ENCODE measurements at regions not wholly inside any gene's neighbourhood (a gene's known extent, or its start where the extent isn't known, plus 50 kb on each side); places are given as distances from the start of the nearest gene placed in this dataset.

DNA sequence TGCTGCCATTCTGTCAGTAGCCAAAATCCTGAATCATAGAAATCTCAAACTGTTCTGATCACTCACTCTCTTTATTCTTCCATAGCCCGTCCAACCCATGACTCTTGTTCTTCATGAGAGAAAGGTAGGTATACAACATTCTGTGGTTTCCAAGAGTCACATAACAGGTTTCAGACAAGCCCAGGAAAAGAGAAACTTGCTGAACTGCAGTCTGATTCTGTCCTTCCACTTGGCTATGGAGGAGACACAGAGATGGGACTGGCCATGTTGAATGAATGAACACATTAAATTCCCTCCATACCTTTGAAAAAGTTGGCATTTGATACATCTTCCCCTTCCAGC is 880.2 kb upstream of the CELF4 start:
- H3K27ac ChIP-seq (ENCODE audit: low read depth): no peak overlapping the region
- TF ChIP-seq, protein P1, sequence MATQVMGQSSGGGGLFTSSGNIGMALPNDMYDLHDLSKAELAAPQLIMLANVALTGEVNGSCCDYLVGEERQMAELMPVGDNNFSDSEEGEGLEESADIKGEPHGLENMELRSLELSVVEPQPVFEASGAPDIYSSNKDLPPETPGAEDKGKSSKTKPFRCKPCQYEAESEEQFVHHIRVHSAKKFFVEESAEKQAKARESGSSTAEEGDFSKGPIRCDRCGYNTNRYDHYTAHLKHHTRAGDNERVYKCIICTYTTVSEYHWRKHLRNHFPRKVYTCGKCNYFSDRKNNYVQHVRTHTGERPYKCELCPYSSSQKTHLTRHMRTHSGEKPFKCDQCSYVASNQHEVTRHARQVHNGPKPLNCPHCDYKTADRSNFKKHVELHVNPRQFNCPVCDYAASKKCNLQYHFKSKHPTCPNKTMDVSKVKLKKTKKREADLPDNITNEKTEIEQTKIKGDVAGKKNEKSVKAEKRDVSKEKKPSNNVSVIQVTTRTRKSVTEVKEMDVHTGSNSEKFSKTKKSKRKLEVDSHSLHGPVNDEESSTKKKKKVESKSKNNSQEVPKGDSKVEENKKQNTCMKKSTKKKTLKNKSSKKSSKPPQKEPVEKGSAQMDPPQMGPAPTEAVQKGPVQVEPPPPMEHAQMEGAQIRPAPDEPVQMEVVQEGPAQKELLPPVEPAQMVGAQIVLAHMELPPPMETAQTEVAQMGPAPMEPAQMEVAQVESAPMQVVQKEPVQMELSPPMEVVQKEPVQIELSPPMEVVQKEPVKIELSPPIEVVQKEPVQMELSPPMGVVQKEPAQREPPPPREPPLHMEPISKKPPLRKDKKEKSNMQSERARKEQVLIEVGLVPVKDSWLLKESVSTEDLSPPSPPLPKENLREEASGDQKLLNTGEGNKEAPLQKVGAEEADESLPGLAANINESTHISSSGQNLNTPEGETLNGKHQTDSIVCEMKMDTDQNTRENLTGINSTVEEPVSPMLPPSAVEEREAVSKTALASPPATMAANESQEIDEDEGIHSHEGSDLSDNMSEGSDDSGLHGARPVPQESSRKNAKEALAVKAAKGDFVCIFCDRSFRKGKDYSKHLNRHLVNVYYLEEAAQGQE (IDR thresholded peaks at IDR 0.05; ENCODE audit: unreplicated experiment): no peak
- no peak for TF ChIP-seq ETS1 (IDR thresholded peaks at IDR 0.05)
- no peak for TF ChIP-seq ZNF462 (CRISPR knock-in tag; IDR thresholded peaks at IDR 0.05)
- TF ChIP-seq EZH2 (IDR thresholded peaks at IDR 0.05; ENCODE audit: low read depth, unreplicated experiment): no peak
- TF ChIP-seq CREB1 (CRISPR knock-in tag; IDR thresholded peaks at IDR 0.05; ENCODE audit: low read depth): no peak
- no peak for TF ChIP-seq STAT1 (IDR thresholded peaks at IDR 0.05; ENCODE audit: unreplicated experiment)
- TF ChIP-seq POLR2AphosphoS5 (IDR thresholded peaks at IDR 0.05; ENCODE audit: low read depth): no peak
- no peak for TF ChIP-seq NANOG (IDR thresholded peaks at IDR 0.05; ENCODE audit: borderline replicate concordance)
- no peak for TF ChIP-seq EZH2phosphoT487 (IDR thresholded peaks at IDR 0.05; ENCODE audit: unreplicated experiment)
- TF ChIP-seq ZNF331 (CRISPR knock-in tag; IDR thresholded peaks at IDR 0.05; ENCODE audit: low read depth): no peak
- TF ChIP-seq JUNB (IDR thresholded peaks at IDR 0.05; ENCODE audit: unreplicated experiment): no peak
- H3K27me3 Mint-ChIP-seq (ENCODE audit: insufficient read depth, low read depth, poor library complexity): no peaks in the 10 kb centered on the region
- H3K27me3 ChIP-seq (ENCODE audit: insufficient read depth): no peaks in the 10 kb centered on the region
- ATAC-seq (no peak), DNase-seq (ENCODE audit: low spot score) (no peak)
- no peak overlapping the region for H3K27ac Mint-ChIP-seq
- H3K4me3 Mint-ChIP-seq: no peak overlapping the region
- peaks cover 18% of the 10 kb centered on the region for H3K4me1 Mint-ChIP-seq
- H4K20me1 ChIP-seq (replicated peaks; ENCODE audit: insufficient read depth): no peaks in the 10 kb centered on the region
- H3K36me3 ChIP-seq (ENCODE audit: insufficient read depth): no peaks in the 10 kb centered on the region
- no peak overlapping the region for H2AFZ ChIP-seq
- no peaks in the 10 kb centered on the region for H3K79me2 ChIP-seq (replicated peaks; ENCODE audit: insufficient read depth)
- H3K36me3 Mint-ChIP-seq (ENCODE audit: low read depth): no peaks in the 10 kb centered on the region
- no peaks in the 10 kb centered on the region for H3F3A ChIP-seq (replicated peaks; ENCODE audit: low read depth)
- H3K9me3 Mint-ChIP-seq: no peaks in the 10 kb centered on the region
- no peak overlapping the region for H3K4me2 ChIP-seq
- no peak overlapping the region for H3K4me3 ChIP-seq
- H3K4me1 ChIP-seq (ENCODE audit: insufficient read depth): peaks cover 8% of the 10 kb centered on the region; the same call in 1 of the 2 replicates
- H3K9me2 ChIP-seq (ENCODE audit: insufficient read depth): no peaks in the 10 kb centered on the region

All from GM23338 (cell line).